B cell (primary cell): ENCODE measurements at regions not wholly inside any gene's neighbourhood (a gene's known extent, or its start where the extent isn't known, plus 50 kb on each side); places are given as distances from the start of the nearest gene placed in this dataset.
"Not testable (repeated sequence)": the region's sequence is repeated elsewhere in the genome, so short reads cannot be mapped to it uniquely, and the experiment has no call there.

ENCODE experiments used
- ATAC-seq: fragments of 200-7000 bp; cut with Tn5 transposase; one replicate; pipeline ENCODE4 v1.10.0; 2021; ENCODE audit warnings: low read depth, mild to moderate bottlenecking, moderate number of reproducible peaks, moderate library complexity
- CTCF ChIA-PET: fragments of 350-600 bp; sonication (Branson Sonifier 250); formaldehyde crosslinking; loops from one replicate; lab custom pipeline; 2021; ENCODE audit warnings: antibody characterized with exemption, inconsistent platforms; lab: Charles Lee
- POLR2A ChIA-PET: fragments of 350-600 bp; sonication (Branson Sonifier 250); formaldehyde crosslinking; loops from one replicate; lab custom pipeline; 2021; ENCODE audit warnings: antibody characterized with exemption; lab: Charles Lee
- DNase-seq: peaks from one replicate; pipeline ENCODE4 v3.0.0; 2013
- H2AFZ ChIP-seq: 2 replicates; pipeline ENCODE4 v1.6.1; 2012; ENCODE audit warnings: mild to moderate bottlenecking, low read depth, low read length; ENCODE audit not compliant: insufficient read depth, poor library complexity, severe bottlenecking
- H3K27ac ChIP-seq, 2 donors: 1 replicate in 1 of 2; 2 replicates in 1 of 2; pipeline ENCODE4 v1.5.1; 2012 to 2013; ENCODE audit warnings: low read length in 2 of 2, mild to moderate bottlenecking in 2 of 2, moderate library complexity in 1 of 2
- H3K27me3 ChIP-seq, 4 experiments: fragments of 200-600 bp in 1 of 4; sonication (generic) in 1 of 4; replicated peaks in 1 of 4; 1 replicate in 2 of 4; 2 replicates in 2 of 4; pipeline versions ENCODE4 v1.6.1 to v1.7.0; 2013 to 2016; ENCODE audit warnings: low read length in 3 of 4, mild to moderate bottlenecking in 2 of 4, mixed read lengths in 1 of 4, moderate library complexity in 1 of 4; ENCODE audit not compliant: insufficient read depth in 4 of 4, control insufficient read depth in 3 of 4; ENCODE audit errors: control extremely low read depth in 1 of 4
- H3K36me3 ChIP-seq, 2 experiments: replicated peaks in 1 of 2; 1 replicate in 1 of 2; 2 replicates in 1 of 2; pipeline versions ENCODE4 v1.6.1 to v1.7.1; 2013; ENCODE audit warnings: low read length in 1 of 2; ENCODE audit not compliant: insufficient read depth in 2 of 2, control insufficient read depth in 1 of 2; ENCODE audit errors: control extremely low read depth in 1 of 2, extremely low read depth in 1 of 2
- H3K4me1 ChIP-seq, 2 donors: fragments of 200-600 bp in 1 of 2; sonication (generic) in 1 of 2; 1 replicate in 1 of 2; 2 replicates in 1 of 2; pipeline versions ENCODE4 v1.5.1 to v1.6.1; 2013 to 2017; ENCODE audit warnings: low read length in 2 of 2; ENCODE audit not compliant: control insufficient read depth in 2 of 2, insufficient read depth in 2 of 2
- H3K4me2 ChIP-seq: replicated peaks from 2 replicates; pipeline ENCODE3; 2012; ENCODE audit warnings: mild to moderate bottlenecking, low read depth, low read length; ENCODE audit not compliant: poor library complexity, severe bottlenecking
- H3K4me3 ChIP-seq, 5 experiments: fragments of 200-600 bp in 1 of 5; sonication (generic) in 1 of 5; 1 replicate in 3 of 5; 2 replicates in 2 of 5; pipeline versions ENCODE4 v1.5.1 to v1.7.0; 2011 to 2016; ENCODE audit warnings: low read length in 4 of 5, mild to moderate bottlenecking in 4 of 5, low read depth in 2 of 5, control low read depth in 1 of 5, moderate library complexity in 1 of 5; ENCODE audit not compliant: insufficient read depth in 1 of 5; ENCODE audit errors: control extremely low read depth in 1 of 5, extremely low read depth in 1 of 5
- H3K79me2 ChIP-seq: fragments of 200-600 bp; sonication (generic); one replicate; pipeline ENCODE4 v1.6.0; 2016; ENCODE audit warnings: low read length; ENCODE audit not compliant: control insufficient read depth, insufficient read depth
- H3K9ac ChIP-seq: fragments of 200-600 bp; sonication (generic); 2 replicates; pipeline ENCODE4 v1.6.1; 2017; ENCODE audit warnings: mild to moderate bottlenecking, low read length, moderate library complexity
- H3K9me3 ChIP-seq, 3 donors: one replicate each; pipeline versions ENCODE4 v1.6.1 to v1.7.1; 2013; ENCODE audit warnings: low read length in 2 of 3; ENCODE audit not compliant: control insufficient read depth in 2 of 3, insufficient read depth in 1 of 3; ENCODE audit errors: control extremely low read depth in 1 of 3
- H4K20me1 ChIP-seq: 2 replicates; pipeline ENCODE4 v1.6.0; 2012; ENCODE audit warnings: mild to moderate bottlenecking, low read length; ENCODE audit not compliant: insufficient read depth, control insufficient read depth, poor library complexity, severe bottlenecking
- H3K27ac Mint-ChIP-seq: one replicate; pipeline ENCODE4 v1.8.0; 2021; ENCODE audit warnings: mixed read lengths
- H3K27me3 Mint-ChIP-seq: one replicate; pipeline ENCODE4 v1.8.0; 2021; ENCODE audit warnings: mixed read lengths
- H3K4me1 Mint-ChIP-seq: one replicate; pipeline ENCODE4 v1.8.0; 2021; ENCODE audit warnings: mixed read lengths
- H3K4me3 Mint-ChIP-seq: one replicate; pipeline ENCODE4 v1.8.0; 2021; ENCODE audit warnings: mixed read lengths
- H3K9me3 Mint-ChIP-seq: one replicate; pipeline ENCODE4 v1.8.0; 2022; ENCODE audit warnings: mixed read lengths; ENCODE audit not compliant: insufficient read depth
- CTCF ChIP-seq: fragments of 200-600 bp; IDR thresholded peaks from one replicate; pipeline ENCODE4 v1.8.0; 2022; ENCODE audit warnings: antibody characterized with exemption, mild to moderate bottlenecking
- EZH2 ChIP-seq: IDR thresholded peaks from 2 replicates; pipeline ENCODE4 v1.6.1; 2012; ENCODE audit warnings: borderline replicate concordance, low read depth, mild to moderate bottlenecking, moderate library complexity, low read length; ENCODE audit not compliant: insufficient read depth, poor library complexity, severe bottlenecking
- WGBS: methylation state at CpG from one replicate; pipeline ENCODE4 v1.1.5; 2013; ENCODE audit warnings: missing lambda C conversion rate; ENCODE audit not compliant: insufficient coverage; 5-methylcytosine and 5-hydroxymethylcytosine counted together
- intact Hi-C: fragments of 100-400 bp; cut with micrococcal nuclease; formaldehyde crosslinking; loops from one replicate; pipeline ENCODE4 v1.10.0; 2022

- H3K9me3 ChIP-seq = peaks cover 0 to 11% (median 0%) of the 10 kb centered on the region in 3 donors
- no peaks in the 10 kb centered on the region for H3K27me3 ChIP-seq
- H3K9ac ChIP-seq = no peak overlapping the region
- H4K20me1 ChIP-seq = no peaks in the 10 kb centered on the region
- intact Hi-C loops = no loop called here
- no peak for ATAC-seq
- H3K4me2 ChIP-seq = no peak overlapping the region
- Mint-ChIP-seq H3K4me3 (no peak overlapping the region), H3K27ac (no peak overlapping the region), H3K4me1 (no peaks in the 10 kb centered on the region), H3K27me3 (no peaks in the 10 kb centered on the region), H3K9me3 (peaks cover under 1% of the 10 kb centered on the region)
- no peaks in the 10 kb centered on the region for H3K4me1 ChIP-seq
- no peak for DNase-seq
- H3K27ac ChIP-seq = no peak overlapping the region
- no CpG with 5 or more reads among the region's 1 CpG for WGBS
- ChIA-PET CTCF (no interaction called here), POLR2A (no interaction called here)
- TF ChIP-seq CTCF = no peak
- no peak for TF ChIP-seq EZH2
- no peak overlapping the region for H2AFZ ChIP-seq
- no peaks in the 10 kb centered on the region for H3K79me2 ChIP-seq
- no peak overlapping the region for H3K4me3 ChIP-seq
- H3K36me3 ChIP-seq = no peaks in the 10 kb centered on the region
These were observed 58.1 kb downstream of the TUBA3C start for GRCh38 chr13:19123502-19123901.

GRCh38 chr13:19117913-19118739 is 63.5 kb downstream of the TUBA3C start:
- no peaks in the 10 kb centered on the region for H4K20me1 ChIP-seq
- H3K79me2 ChIP-seq = no peaks in the 10 kb centered on the region
- no peak overlapping the region for H3K27ac ChIP-seq
- Mint-ChIP-seq H3K4me3 (no peak overlapping the region), H3K27ac (no peak overlapping the region), H3K4me1 (no peaks in the 10 kb centered on the region), H3K27me3 (no peaks in the 10 kb centered on the region), H3K9me3 (peaks cover 2% of the 10 kb centered on the region)
- ATAC-seq (no peak), DNase-seq (no peak)
- H3K4me2 ChIP-seq = no peak overlapping the region
- ChIA-PET POLR2A (no interaction called here), CTCF (no interaction called here)
- H3K27me3 ChIP-seq = no peaks in the 10 kb centered on the region
- H3K9me3 ChIP-seq = peaks cover 0 to 29% (median 0%) of the 10 kb centered on the region in 3 donors
- no peak for TF ChIP-seq CTCF
- no peak for TF ChIP-seq EZH2
- H3K4me1 ChIP-seq = no peaks in the 10 kb centered on the region
- no peaks in the 10 kb centered on the region for H3K36me3 ChIP-seq
- no peak overlapping the region for H2AFZ ChIP-seq
- no peak overlapping the region for H3K9ac ChIP-seq
- H3K4me3 ChIP-seq = no peak overlapping the region
- intact Hi-C loops = no loop called here
- 84% methylated on average over 29 of the region's 32 CpGs for WGBS

GRCh38 chr13:19109225-19109624 is 72.4 kb downstream of the TUBA3C start:
- H2AFZ ChIP-seq, H3K27me3 ChIP-seq, H3K79me2 ChIP-seq, H3K4me1 ChIP-seq, H3K27ac Mint-ChIP-seq, CTCF ChIA-PET, H3K27ac ChIP-seq, H3K4me3 Mint-ChIP-seq, intact Hi-C loops, H3K4me2 ChIP-seq, DNase-seq, H3K9ac ChIP-seq, H3K9me3 ChIP-seq, H3K27me3 Mint-ChIP-seq, H3K9me3 Mint-ChIP-seq, ATAC-seq, H3K4me1 Mint-ChIP-seq, H3K36me3 ChIP-seq, H4K20me1 ChIP-seq, H3K4me3 ChIP-seq, POLR2A ChIA-PET: not testable (repeated sequence)
- 57% methylated on average over 27 of the region's 29 CpGs for WGBS
